Glutamatergic neuron (in vitro differentiated cells): ENCODE measurements at regions not wholly inside any gene's neighbourhood (a gene's known extent, or its start where the extent isn't known, plus 50 kb on each side); places are given as distances from the start of the nearest gene placed in this dataset.
"Not testable (repeated sequence)": the region's sequence is repeated elsewhere in the genome, so short reads cannot be mapped to it uniquely, and the experiment has no call there.

Experiments
- DNase-seq: peaks from one replicate; pipeline ENCODE4 v3.0.0; 2022
- H3K27ac Mint-ChIP-seq: one replicate; pipeline ENCODE4 v1.8.0; 2020; ENCODE audit warnings: mild to moderate bottlenecking, mixed read lengths, inconsistent platforms; ENCODE audit not compliant: unreplicated experiment
- H3K27me3 Mint-ChIP-seq: one replicate; pipeline ENCODE4 v1.8.0; 2020; ENCODE audit warnings: mild to moderate bottlenecking, moderate library complexity, mixed read lengths, inconsistent platforms; ENCODE audit not compliant: unreplicated experiment
- H3K36me3 Mint-ChIP-seq: one replicate; pipeline ENCODE4 v1.8.0; 2020; ENCODE audit warnings: mild to moderate bottlenecking, mixed read lengths, inconsistent platforms; ENCODE audit not compliant: unreplicated experiment
- H3K4me1 Mint-ChIP-seq: one replicate; pipeline ENCODE4 v1.8.0; 2020; ENCODE audit warnings: mild to moderate bottlenecking, low read depth, mixed read lengths, inconsistent platforms; ENCODE audit not compliant: unreplicated experiment
- H3K4me3 Mint-ChIP-seq: one replicate; pipeline ENCODE4 v1.8.0; 2020; ENCODE audit warnings: mild to moderate bottlenecking, mixed read lengths, inconsistent platforms; ENCODE audit not compliant: unreplicated experiment
- H3K9me3 Mint-ChIP-seq: one replicate; pipeline ENCODE4 v1.8.0; 2020; ENCODE audit warnings: mild to moderate bottlenecking, moderate library complexity, mixed read lengths, inconsistent platforms; ENCODE audit not compliant: unreplicated experiment
- CTCF ChIP-seq: fragments of 200-600 bp; sonication (generic); IDR thresholded peaks from one replicate; pipeline ENCODE4 v1.5.0; 2021; ENCODE audit not compliant: partially characterized antibody, unreplicated experiment

- Mint-ChIP-seq H3K27ac (no peak overlapping the region), H3K36me3 (no peaks in the 10 kb centered on the region), H3K27me3 (peaks cover 2% of the 10 kb centered on the region), H3K4me3 (no peak overlapping the region), H3K9me3 (no peaks in the 10 kb centered on the region), H3K4me1 (no peaks in the 10 kb centered on the region)
- no peak for DNase-seq
- TF ChIP-seq CTCF = no peak
Measured at GRCh38 chr4:148608968-148609367, 166.8 kb upstream of the NR3C2 start.

GRCh38 chr4:148598418-148599207, 156.4 kb upstream of the NR3C2 start:
- not testable (repeated sequence) for H3K27ac Mint-ChIP-seq, H3K36me3 Mint-ChIP-seq, H3K27me3 Mint-ChIP-seq, H3K4me3 Mint-ChIP-seq, H3K9me3 Mint-ChIP-seq, H3K4me1 Mint-ChIP-seq, DNase-seq

DNA sequence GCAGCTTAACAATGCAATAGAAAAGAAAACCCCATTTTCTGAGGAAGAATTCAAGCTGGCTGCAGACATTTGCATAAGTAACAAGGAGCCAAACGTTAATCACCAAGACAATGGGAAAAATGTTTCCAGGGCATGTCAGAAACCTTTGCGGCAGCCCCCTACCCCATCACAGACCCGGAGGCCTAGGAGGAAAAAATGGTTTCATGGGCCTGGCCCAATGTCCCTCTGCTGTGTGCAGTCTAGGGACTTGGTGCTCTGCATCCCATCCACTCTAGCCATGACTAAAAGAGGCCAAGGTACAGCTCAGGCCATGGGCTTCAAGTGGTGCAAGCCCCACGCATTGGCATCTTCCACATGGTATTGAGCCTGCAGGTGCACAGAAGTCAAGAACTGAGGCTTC, 147.0 kb upstream of the NR3C2 start:
- H3K27me3 Mint-ChIP-seq = no peaks in the 10 kb centered on the region
- H3K9me3 Mint-ChIP-seq = peaks cover 4% of the 10 kb centered on the region
- peaks cover 4% of the 10 kb centered on the region for H3K36me3 Mint-ChIP-seq
- TF ChIP-seq CTCF = no peak
- no peak overlapping the region for H3K27ac Mint-ChIP-seq
- no peak for DNase-seq
- no peak overlapping the region for H3K4me3 Mint-ChIP-seq
- no peaks in the 10 kb centered on the region for H3K4me1 Mint-ChIP-seq

GRCh38 chr4:148575577-148575976, 133.4 kb upstream of the NR3C2 start:
- Mint-ChIP-seq H3K4me1 (no peaks in the 10 kb centered on the region), H3K27me3 (no peaks in the 10 kb centered on the region), H3K36me3 (no peaks in the 10 kb centered on the region), H3K9me3 (no peaks in the 10 kb centered on the region), H3K4me3 (no peak overlapping the region), H3K27ac (no peak overlapping the region)
- TF ChIP-seq CTCF = no peak
- DNase-seq = no peak

GRCh38 chr4:148574911-148575310, 132.7 kb upstream of the NR3C2 start:
- no peaks in the 10 kb centered on the region for H3K4me1 Mint-ChIP-seq
- H3K4me3 Mint-ChIP-seq = no peak overlapping the region
- DNase-seq = no peak
- no peaks in the 10 kb centered on the region for H3K36me3 Mint-ChIP-seq
- no peaks in the 10 kb centered on the region for H3K27me3 Mint-ChIP-seq
- H3K27ac Mint-ChIP-seq = no peak overlapping the region
- no peak for TF ChIP-seq CTCF
- H3K9me3 Mint-ChIP-seq = no peaks in the 10 kb centered on the region
